Mesenteric fat pad (tissue), 1 donor: ENCODE measurements at regions not wholly inside any gene's neighbourhood (a gene's known extent, or its start where the extent isn't known, plus 50 kb on each side); places are given as distances from the start of the nearest gene placed in this dataset.
"Not testable (repeated sequence)": the region's sequence is repeated elsewhere in the genome, so short reads cannot be mapped to it uniquely, and the experiment has no call there.

Experiments
- DNase-seq: peaks from one replicate; pipeline ENCODE4 v3.0.0-alpha.2; 2020; ENCODE audit warnings: low spot score
- donor health status: DM: yes; HTN: yes; CAD: no.

DNA sequence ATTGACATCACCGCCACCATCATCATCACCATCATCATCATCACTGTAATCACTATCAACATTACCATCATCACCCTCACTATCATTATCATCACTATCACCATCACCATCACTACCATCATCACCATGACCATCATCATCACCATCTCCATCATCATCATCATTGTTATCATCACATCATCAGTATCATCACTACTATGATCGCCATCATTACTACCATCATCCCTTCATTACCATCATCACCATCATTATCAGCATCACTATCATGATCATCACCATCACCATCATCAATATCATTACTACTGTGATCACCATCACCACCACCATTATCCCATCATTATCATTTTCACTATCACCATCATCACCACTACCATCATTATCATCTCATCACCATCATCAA is 368.3 kb downstream of the SEC14L1 start:
- DNase-seq: no peak

DNA sequence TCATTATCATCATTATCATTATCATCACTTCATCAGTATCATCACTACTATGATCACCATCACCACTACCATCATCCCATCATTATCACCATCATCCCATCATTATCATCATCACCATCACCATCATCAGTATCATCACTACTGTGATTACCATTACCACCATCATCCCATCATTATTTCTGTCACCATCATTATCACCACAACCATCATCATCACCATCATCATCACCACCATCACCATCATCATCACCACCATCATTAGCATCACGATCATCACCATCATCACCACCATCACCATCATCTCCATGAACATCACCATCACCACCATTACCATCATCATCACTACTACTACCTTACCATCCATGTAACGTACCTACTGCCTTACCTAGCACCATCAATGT is 368.8 kb downstream of the SEC14L1 start:
- DNase-seq: no peak

DNA sequence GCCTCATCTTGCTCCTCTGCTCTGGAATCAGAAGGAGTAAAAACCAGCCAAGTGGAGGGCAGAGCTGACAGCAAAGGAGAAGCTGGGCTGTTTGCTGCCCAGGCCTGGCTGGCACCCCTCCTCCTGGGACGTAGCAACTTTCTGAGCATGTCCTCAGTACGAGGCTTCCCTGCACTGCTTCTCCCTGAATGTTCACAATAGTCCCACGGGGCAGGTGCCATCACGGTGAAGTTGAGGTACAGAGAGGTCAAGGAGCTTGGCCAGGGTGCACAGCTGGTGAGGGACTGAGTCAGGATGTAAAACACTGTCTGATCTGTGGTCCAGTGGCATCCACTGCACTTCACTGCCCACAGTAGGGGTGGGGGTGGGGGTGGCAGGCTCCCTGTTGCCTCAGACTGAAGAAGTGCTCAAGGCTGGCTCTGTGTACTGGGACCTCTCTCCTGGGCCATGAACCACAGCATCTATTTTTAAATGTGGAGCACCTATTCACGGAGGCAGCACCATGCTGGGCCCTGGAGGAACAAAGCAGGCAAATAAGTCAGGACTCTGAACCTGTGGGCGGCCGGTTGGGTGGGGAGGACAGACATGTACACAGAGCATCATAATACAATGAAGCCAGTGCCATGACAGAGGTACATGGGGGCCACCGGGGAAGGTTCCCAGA is 369.5 kb downstream of the SEC14L1 start:
- DNase-seq: peak; percentile 77

DNA sequence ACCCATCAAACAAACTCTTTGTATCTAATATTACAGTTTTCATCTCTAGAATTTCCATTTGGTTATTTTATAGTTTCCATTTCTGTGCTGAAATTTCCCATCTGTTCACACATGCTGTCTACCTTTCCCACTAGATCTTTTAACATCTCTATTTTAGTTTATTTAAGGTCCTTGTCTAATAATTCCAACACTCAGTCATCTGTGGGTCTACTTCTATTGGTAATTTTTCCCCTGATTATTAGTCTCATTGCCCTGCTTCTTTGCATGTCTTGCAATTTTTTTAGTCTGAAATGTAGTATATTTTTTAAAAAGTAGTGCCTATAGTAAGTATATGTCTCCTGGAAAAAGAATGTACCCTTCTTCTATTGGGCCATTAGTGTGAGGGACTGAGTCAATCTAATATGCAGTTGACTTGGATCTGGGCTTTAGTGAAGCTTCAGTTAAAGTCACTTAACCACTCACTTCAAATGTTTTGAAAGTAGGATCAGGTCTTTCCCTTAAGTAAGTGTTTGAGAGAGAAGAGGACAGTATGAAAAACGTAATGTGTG is 370.8 kb downstream of the SEC14L1 start:
- no peak for DNase-seq

DNA sequence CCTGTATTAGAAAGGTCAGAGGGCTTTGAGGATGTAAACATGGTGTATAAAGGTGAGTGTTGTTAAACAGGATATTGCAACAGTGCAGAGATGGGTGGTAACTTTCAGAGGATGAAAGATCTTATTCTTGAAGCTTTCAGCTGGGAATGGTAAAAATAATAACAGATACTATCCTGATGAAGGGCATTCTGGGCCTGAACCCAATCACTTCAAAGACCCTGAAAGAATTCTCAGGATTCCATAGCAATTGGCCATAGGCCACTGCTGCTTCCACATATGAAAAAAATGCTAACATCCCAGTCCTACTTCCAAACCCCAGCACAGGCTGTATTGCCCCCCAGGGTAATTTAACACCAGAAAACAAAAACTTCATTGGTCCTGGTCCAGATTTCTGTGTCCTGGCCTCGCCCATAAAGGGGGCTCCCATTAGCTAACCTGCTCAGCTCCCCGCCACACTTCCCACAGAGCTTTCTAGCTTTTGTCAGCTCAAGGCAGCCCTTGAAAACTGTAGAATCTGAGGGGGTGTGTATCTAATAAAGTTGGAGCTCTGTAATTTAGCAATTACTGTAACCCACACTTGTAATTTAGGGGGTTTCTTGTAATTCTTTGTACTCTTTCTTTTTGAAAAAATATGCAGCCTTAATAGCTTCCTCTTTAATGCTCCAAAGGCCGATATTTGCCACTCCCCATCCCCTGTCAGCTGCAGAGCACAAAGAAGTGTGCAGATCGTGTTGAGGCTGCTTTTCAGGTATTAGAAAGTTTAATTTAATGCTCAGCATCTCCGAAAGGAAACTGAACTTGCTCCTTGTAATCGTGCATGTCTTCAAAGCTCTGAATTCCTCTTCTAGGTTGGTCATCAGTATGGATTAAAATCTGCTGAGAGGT is 371.5 kb downstream of the SEC14L1 start:
- peak; percentile 57 for DNase-seq

DNA sequence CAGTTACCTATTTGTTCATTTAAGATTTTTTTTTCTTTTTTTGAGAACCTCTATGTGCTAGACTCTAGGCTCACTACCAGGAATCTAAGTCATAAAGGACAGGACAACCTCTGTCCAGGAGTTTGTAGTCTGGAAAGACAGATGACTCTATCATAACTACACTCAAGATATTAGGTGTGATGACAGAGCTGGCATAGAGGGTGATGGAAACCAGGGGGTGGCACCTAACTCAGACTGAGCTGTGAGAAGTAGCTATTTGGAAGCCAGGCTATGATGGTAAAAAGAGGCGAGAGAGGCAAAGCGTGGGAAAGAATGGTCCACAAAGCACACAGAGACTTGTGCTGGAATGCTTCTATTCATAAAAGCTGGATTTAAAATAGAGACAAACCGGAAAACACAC is 372.3 kb downstream of the SEC14L1 start:
- DNase-seq: no peak

DNA sequence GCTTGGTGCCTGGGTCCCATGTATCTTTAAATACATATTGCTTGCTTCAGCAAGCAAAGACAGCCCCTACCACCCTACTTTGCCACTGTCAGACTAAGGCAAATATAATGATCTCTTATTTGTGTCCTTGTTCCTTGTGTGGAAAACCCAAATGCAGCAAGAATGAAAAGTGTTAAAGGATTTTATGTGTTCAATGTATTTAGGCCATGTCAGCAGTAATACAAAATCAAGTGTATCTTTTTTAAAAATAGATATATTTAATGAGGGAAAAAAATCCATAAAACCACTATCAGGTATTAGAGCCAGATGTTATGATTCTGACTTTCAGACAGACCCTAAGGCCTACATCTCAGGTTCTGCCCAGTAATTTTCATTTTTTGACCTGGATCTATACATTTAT is 374.5 kb downstream of the SEC14L1 start:
- no peak for DNase-seq

DNA sequence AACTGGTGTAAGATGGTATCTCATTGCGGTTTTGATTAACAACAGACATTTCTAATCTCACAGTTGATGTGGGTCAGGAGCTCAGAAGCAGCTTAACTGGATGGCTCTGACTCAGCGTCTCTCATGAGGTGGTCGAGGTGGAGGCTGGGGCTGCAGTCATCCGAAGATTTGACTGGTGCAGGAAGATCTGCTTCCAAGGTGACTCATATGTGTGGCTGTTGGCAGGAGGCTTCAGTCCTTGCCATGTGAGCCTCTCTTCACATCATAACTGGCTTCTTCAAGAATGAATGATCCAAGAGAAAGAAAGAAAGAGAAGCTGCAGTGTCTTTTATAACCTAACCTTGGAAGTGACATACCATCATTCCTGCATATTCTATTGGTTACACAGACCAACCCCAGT is 376.1 kb downstream of the SEC14L1 start:
- no peak for DNase-seq

DNA sequence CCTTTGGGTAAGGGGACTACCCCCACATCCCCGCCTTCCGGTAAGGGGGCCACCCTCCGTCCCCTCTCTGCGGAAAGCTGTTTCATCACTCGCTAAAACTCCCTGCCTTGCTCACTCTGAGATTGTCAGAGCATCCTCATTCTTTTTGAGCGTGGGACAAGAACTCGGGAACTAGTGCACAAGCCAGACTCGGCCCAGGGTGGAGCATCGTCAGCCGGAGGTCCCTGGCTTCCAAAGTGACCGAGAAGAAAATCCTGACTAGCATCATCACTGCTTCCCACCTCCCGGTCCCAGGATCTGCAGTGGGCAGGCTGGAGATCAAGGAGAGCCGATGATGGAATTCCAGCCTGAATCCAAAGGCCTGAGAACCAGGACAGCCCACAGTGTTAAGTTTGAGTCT is 380.3 kb downstream of the SEC14L1 start:
- DNase-seq: peak; percentile 72

DNA sequence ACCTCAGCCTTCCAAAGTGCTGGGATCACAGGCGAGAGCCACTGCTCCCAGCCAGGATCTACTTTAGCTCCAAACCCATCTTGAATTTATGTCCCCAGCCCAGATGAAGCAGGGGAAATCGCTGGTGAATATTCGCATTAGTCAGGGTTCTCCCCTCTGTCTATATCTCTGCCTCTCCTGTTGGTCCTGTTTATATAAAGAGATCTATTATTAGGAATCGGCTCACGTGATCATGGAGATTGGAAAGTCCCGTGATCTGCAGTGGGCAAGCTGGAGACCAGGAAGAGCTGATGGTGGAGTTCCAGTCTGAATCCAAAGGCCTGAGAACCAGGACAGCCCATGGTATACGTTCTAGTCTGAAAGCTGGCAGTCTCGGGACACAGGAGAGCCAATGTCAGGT is 382.8 kb downstream of the SEC14L1 start:
- DNase-seq: peak; percentile 49

DNA sequence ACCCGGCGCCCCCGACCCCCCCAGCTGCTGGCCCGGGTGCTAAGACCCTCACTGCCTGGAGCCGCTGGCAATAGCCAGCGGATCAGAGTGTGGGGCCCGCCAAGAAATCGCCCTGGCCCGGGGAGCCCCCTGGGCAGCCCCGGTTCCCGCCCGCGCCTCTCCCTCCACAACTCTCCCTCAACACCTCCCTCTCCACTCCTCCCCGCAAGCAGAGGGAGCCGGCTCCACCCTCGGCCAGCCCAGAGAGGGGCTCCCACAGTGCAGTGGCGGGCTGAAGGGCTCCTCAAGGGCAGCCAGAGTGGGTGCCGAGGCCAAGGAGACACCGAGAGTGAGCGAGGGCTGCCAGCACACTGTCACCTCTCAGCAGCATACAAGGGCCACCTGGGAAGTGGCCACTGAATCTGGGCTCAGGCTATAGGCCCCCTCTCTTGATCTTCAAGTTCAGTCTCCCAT is 385.5 kb downstream of the SEC14L1 start:
- DNase-seq: peak; percentile 43

DNA sequence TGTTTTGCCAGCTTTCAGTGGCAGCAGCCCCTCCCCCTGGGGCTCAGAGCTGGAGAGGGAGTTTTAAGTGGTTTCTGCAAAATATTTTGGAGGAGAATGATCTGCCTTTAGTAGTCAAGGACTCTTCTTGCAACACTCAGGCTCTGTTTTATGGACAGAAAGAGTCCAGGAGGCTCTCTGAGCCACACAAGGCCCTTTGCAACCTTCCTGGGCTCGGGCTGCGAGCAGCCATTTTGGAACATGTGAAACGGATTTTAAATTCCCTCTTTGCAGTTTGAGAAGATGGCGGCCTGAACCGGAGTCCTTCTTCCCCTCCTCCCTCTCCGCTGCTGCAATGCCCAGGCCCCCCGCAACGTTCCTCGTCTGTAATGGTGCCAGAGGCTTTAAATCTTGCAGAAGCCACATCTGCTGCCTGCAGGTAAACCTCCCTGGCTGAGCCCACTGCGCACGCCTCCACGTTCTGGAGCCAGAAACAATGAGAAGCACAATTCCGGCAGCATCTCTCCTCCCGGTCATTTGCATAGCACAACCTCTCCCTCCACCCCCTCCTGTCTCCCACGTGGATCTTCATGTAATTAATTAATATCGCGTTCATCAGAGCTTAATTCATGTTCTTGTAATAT is 386.1 kb downstream of the SEC14L1 start:
- peak; percentile 80 for DNase-seq

DNA sequence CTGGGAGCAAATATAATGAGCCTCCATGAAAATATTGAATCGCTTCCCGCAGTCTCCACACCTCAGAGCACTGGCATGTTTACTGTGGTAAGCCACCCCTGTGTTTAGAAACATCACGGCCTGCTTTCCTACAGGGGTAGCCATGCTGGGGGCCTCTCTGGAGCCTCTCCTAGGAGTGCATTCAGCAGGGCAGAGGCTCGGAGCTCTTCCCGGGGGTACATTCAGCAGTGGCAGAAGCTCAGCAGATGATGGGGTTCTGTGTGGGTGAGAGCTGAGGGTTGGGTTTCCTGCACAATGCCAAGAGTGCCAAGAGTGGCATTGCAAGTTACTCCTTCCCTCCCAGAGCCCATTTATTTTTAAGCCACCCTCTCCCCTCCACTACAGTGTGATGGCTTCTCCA is 386.6 kb downstream of the SEC14L1 start:
- peak; percentile 57 for DNase-seq

DNA sequence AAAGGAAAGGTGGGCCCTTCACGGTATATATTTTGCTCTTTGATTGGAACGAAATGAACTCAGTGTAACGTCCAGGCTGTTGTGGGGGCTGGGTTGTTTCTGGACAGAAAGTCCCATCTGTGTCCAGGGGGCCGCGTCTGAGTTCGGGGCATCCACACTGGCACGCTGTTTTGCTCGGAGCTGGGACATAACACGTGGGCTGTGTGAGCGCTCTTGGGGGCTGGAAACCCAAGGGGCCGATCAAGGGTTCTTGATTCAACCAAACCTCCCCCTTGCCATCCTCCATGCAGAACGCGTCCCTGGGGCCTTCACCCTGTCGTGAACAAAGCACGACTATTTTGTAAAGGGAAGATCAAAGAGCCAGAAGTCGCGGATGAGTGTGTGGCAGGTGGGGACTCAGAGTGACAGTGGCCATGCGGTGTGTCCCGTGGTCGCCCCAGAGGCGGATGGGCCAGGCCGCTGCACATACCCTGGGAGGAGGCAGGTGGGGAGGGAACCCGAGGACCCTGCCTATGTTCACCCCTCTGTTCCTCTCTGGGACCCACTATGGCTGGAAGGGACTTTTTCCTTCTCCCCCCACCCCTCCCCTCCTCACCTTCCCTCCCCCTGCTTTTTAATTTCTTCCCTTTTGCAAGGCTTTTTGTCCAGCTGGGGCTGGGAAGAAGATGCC is 387.2 kb downstream of the SEC14L1 start:
- DNase-seq: peak; percentile 72

DNA sequence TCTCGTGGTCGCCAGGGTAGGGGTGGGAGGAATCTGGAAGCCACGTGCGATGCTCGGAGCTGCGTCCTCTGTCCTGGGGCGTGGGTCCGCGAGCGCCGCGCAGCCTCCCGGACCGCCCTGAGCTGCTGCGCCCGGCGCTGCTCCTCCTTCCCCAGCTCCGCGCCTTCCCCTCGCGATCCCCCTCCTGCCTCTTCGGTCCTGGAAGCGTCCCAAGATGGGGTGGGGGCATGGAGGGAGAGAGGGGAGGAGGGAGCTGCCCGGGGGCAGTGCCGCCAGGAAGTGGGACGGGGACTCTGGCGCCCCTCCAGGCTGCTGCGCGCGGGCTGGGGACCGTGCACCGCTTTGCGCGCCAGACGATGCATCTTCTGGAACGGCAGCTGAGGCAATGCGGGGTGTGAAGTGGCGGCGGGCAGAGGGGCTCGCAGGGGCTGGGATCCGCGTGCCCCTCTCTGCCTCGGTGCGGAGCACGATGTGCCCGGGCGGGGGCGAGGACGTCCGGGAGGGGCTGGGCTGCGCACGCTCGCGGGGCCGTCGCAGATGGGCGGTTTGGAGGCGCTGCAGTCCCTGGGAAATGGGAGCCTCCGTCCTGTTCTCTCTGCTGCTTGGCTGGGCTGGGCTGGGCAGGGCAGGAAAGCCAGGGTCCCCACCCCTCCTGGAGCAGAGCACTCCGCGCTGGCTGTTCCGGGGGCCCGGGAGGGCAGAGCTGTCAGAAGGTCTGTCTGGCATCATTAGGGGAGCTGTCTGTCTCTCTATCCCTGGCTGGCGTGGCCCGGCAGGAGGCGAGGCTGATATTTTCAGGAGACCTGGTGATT is 388.0 kb downstream of the SEC14L1 start:
- DNase-seq: peak; percentile 77

DNA sequence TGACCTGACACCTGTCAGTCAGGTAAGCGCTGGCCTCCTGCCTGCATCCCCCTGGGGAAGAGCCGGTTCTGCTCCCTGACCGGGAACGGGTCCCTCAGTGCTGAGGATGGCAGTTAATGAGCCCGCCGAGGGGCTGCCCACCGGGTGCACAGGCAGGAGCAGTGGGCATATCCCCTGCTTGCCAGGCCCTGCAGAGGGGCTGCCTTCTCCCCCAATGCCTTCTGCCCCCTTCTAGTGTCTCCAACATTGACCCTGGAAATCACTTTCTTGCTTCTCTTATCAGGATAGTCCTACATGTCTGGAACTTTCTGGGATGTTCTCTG is 388.5 kb downstream of the SEC14L1 start:
- DNase-seq: peak; percentile 89

DNA sequence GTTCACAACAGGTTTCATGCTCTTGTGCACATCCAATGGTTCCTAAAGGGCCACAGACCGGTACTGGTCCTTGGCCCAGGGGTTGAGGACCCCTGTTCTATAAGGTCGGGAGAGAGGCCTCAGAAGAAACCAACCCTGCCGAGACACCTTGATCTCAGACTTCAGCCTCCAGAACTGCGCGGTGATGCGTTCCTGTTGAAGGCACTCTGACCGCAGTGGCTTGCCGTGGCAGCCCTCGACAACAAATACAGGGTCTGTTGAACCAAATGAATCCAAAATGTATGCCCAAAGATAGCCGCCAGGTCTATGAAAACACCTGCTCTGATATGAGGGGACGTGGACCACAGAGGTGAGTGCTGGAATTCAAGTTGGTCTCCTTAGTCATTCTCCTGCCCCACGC is 389.8 kb downstream of the SEC14L1 start:
- peak; percentile 43 for DNase-seq

DNA sequence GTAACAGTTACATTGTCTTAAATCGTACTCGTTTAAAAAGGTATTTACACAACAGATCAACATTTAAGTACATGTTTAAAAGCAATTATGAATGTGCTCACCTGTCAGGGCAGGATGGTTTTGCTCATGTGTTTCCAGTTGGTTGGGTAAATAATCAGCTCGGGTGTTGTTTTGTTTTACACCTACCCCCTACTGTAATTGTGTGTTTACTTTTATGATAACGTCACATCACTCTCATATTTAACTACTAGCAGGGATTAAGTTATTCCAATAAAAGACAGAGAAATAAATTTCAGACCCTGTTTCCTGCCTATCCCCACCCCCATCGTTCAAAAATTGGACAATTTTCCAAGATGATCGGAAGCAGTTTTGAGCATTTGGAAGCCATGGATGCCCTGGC is 390.2 kb downstream of the SEC14L1 start:
- no peak for DNase-seq

DNA sequence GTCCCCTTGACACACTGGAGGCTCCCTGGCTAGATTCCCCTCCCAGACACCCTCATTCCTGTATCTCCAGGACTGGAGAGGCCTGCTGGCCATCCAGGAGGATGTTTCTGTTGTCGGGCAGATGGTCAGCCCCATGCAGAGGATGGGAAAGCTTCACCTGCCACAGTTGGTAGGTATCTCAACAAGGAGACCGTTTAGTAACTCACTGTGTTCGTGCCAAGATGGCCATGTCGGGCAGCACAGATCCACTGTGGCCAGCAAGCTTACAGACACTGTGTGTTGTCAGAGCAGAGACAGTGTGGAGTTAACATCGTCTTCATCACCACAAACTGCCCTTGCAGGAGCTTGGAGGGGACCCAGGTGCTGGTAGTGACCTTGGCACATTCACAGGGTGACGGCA is 390.9 kb downstream of the SEC14L1 start:
- peak; percentile 51 for DNase-seq

DNA sequence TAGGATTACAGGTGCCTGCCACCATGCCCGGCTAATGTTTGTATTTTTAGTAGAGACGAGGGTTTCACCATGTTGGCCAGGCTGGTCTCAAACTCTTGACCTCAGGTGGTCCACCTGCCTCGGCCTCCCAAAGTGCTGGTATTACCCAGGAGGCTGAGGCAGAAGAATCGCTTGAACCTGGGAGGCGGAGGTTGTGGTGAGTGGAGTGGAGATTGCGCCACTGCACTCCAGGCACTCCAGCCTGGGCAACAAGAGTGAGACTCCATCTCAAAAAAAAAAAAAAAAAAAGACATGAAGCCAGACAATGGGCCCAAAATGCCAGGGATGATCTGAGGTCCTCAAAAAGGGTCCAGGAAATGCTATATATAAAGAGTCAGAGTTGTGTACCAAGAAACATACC is 392.9 kb downstream of the SEC14L1 start:
- not testable (repeated sequence) for DNase-seq

DNA sequence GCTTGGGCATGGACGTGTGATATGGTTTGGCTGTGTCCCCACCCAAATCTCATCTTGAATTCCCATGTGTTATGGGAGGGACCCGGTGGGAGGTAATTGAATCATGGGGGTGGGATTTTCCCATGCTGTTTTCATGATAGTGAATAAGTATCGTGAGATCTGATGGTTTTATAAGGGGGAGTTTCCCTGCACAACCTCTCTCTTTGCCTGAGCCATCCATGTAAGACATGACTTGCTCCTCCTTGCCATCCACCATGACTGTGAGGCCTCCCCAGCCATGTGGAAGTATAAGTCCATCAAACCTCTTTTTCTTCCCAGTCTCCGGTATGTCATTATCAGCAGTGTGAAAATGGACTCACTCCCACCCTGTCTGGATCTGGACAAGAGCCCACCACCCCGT is 393.4 kb downstream of the SEC14L1 start:
- peak; percentile 12 for DNase-seq
